Dermis blood vessel endothelial cell (primary cell): ENCODE measurements at regions not wholly inside any gene's neighbourhood (a gene's known extent, or its start where the extent isn't known, plus 50 kb on each side); places are given as distances from the start of the nearest gene placed in this dataset.

Experiments
- DNase-seq: peaks from one replicate; pipeline ENCODE4 v3.0.0; 2010

- DNase-seq, result no peak
Measured at GRCh38 chr2:160680294-160680693, 186.7 kb upstream of the RBMS1 start.

DNA sequence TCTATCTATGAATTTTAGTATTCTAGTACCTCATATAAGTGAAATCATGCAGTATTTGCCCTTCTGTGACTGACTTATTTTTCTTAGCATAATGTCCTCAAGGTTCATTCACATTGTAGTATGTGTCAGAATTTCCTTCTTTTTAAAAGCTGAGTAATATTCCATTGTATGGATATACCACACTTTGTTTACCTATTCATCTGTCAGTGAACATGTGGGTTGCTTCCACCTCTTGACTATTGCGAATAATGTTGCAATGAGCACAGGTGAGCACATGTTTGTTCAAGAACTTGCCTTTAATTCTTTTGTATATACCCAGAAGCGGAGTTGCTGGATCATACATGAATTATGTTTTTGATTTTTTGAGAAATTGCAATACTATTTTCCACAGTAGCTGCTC is 187.4 kb upstream of the RBMS1 start:
- no peak for DNase-seq

- no peak for DNase-seq
Measured at GRCh38 chr2:160683206-160683605, 189.6 kb upstream of the RBMS1 start.

DNA sequence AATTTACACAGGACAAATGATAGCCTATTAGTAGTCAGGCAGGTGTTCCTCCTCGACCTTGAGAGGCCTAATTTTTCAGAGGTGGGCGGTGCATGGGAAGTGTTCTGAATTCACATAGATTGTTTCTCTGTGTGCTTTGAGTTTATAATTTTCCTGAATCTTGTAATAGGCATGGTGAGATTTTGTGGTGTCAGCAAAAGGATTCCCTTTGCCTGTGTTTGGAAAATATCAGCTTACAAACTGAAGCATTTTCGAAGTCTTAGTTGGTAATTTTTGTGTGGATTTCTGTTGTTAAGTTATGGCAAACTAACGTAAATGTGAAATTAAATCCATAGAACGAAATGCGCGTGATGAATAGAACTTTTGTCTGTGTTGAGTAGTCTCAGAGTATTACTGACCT is 194.0 kb upstream of the RBMS1 start:
- no peak for DNase-seq

DNA sequence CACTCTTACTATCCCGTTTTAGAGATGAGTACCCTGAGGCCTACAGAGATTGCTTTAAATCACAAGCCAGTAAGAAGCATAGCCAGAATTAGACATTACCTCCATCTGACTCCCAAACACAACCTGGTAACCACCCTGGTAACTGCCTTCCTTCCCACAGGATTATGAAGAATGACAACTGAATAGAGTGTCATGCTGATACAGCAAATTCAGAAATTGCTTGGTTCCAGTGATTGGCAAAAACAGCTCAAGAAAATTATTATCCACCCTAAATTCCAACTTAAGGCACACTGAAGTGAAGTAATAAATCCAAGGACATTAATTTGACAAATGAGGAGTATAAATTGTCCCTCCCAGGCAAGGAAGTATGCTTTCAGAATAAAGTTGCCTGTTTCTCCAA is 195.8 kb upstream of the RBMS1 start:
- DNase-seq, result no peak

DNA sequence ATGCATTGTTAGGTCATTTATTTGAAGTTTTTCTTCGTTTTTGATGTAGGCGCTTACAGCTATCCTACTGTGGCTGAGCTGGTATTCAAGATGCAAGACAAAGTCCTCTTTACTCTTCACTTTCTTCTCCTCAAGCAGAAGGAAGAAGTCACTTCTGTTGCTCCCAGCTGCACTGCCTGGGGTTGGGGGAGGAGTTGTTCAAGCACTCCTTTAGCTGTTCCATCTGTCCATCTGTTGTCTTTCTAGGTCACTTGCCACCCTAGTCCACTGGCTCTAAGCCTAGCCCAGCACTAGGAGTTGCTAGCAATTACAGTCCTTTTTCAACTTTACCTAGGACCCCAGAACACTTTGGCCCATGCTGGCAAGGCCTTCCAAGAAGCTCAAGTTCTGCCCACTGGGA is 200.6 kb upstream of the RBMS1 start:
- no peak for DNase-seq

DNA sequence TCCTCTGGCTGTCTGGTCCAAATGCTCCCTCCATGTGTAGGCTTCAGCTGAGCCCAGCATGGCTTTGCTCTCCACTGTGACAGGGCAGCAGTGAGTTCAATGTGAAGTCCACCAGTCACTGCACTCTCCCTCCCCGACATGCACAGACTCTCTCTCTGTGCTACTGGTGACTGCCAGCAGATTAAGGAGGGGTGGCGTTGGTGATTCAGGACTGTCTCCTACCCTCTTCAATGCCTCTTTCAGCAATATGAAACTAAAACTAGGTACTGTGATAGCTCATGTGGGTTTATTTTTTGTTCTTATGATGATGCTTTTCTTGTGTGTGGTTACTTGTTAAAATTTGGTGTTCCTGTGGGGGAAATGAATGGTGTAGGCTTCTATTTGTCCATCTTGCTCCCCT is 201.0 kb upstream of the RBMS1 start:
- no peak for DNase-seq

DNA sequence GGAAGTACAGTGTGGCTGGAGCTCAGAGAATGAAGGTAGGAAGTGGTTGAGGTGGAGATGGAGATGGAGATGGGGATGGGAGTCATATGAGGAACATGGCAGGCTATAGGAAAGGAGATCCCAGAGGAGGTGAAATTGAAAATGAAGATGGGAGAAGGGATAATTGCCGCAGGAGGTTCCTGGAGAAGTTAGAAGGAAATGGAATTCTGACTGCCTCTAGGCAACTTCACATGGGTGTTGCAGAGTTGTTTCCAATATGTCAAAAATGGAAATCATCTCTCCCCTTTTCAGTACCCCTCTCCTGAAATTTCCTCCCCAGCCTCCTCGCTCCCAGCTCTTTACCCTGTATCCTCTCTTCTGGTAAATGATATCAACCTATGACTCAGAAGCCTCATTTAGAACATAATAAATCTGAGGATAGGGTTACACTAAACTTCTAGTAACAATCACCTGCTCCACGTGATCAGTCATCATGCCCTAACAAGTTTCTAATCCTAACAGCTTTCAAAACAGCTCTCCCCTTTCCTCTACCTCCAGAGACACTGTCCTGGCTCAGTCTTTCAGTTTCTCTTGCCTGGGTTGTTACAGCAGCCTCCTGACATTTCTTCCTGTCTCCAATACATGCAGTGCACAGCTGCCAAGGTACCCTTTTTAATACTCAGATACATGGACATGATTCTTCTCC is 201.9 kb upstream of the RBMS1 start:
- DNase-seq, result no peak

DNA sequence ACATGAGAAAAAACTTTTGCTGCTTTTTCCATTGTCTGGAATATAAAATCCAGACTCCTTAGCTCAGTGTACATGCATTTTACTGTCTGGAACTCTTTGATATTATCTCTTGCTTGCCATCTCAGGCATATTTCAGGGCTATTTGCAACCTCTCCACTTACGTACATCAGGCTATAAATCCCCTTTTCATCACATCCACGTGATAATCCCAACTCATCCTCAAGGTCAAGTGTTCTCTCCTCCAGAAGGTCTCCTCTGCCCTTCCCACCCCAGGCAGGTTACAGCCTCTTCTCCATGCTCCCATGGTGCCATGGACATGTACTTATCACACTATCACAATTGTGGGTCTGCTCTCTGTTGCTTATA is 202.5 kb upstream of the RBMS1 start:
- no peak for DNase-seq

- no peak for DNase-seq
Measured at GRCh38 chr2:160697817-160698216, 204.2 kb upstream of the RBMS1 start.

DNA sequence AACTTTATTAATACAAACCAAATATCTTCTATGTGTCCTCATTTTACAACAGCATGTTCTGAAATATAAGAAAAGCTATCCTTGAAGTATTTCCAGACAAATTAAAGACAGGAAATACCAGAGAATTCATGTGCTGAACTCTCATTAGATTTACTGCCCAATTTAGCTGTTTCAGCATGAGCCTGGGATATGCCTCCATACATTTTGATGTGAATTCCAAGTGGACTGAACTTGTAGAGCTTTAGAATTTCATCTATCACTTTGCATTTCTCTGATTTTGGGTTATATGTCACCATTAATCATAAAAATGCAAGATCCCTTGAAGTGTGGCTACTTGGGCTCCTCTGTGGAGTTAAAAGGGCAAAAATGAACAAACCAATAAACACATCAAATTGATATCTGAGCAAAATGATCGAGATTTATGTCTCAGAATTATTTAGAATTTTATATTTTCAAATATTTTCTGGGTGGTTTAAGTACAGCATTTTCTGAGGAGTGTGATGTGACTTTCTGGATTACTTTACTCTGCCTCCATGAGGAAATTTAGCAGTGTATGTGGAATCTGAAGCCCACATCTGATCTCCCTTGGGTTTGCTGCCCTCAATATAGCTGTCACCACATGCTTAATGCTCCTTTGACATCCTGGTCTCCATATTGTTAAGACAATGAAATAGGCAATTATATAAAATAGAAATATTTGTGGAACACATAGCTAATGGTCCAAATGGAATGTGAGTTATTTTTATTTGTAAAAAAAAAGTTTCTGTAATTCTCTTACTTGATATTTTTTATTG is 206.6 kb upstream of the RBMS1 start:
- DNase-seq, result peak; percentile 46

GRCh38 chr2:160701822-160702221 is 208.2 kb upstream of the RBMS1 start:
- no peak for DNase-seq

GRCh38 chr2:160702754-160703153 is 209.1 kb upstream of the RBMS1 start:
- no peak for DNase-seq

DNA sequence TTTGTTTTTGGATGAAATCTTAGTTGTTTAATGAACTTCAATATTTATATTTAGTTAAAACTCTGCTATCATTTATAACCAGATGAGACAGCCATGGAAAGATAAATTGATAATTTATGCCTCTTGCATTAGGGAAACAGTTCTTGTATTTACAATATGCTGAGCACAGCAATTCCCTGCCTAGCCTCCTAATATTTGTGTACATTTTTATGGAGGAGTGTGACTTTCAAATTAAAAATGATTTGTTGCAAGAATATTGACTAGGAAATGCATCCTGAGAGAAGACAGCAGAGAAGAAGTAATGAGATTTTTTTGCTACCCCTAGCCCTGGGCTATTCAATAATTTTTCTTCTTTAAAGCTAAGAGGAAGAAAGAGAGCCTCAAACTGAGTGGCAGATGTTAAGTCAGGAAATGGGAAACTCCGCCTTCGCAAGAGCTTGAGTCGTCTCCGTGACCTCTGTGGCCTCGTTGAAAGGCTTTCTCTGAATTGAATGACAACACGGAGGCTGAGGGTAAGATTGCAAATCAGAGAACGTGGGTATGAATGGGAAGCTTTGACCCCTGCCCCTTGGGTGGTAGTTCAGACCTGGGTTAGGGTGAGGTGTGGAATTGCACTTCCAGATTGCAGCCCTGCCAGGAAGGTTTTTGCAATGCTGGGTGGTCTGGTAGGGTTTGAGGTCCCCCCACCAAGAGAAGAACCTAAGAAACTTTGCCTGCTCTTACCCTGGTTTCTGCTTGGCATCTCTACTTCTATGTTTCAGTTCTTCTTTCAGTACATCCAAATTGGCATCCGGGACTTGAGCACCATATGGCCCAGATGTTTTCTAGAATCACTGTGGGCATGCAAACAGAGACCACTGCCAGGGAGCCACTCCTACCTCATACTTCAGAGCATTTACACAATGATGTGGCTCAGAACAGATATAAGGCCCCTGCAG is 210.3 kb upstream of the RBMS1 start:
- no peak for DNase-seq

DNA sequence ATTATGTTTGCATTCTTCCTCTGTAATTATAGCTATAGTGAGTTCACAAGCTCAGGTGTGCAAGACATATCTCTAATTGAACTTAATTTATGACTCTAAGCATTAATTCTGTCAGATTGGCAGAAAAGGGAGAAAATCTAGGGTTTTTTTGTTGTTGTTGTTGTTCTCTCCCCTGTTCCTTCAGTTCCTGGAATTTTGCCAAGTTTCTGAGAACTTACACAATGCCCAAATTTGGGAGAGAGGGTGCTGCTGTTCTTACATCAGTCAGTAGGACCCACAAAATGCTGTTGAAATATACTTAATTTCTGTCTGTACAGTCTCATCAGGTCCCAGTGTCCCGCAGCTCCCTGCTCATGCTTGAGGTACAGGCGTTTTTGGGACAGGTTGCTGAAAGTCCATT is 221.8 kb upstream of the RBMS1 start:
- DNase-seq, result no peak

DNA sequence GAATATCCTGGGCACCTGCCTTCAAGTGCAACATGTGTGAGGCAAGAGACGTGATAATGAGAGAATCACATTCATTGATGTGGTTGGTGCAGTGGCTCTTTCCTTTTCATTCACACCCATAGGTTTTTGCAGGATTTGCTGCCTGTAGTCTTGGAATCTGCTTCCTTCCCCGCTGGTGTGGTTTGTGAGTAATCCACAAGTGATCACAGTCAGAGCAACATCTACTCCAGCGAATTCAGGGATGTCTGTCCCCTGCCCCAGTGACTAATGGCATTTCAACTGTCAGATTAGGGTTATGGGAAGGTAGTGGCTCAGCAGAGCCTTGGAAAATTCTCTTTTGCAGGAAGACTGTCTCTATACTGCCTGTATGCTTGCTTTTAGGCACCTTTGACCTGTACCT is 225.5 kb upstream of the RBMS1 start:
- DNase-seq, result no peak

- DNase-seq, result peak; percentile 41
Measured at GRCh38 chr2:160720098-160720497, 226.5 kb upstream of the RBMS1 start.

DNA sequence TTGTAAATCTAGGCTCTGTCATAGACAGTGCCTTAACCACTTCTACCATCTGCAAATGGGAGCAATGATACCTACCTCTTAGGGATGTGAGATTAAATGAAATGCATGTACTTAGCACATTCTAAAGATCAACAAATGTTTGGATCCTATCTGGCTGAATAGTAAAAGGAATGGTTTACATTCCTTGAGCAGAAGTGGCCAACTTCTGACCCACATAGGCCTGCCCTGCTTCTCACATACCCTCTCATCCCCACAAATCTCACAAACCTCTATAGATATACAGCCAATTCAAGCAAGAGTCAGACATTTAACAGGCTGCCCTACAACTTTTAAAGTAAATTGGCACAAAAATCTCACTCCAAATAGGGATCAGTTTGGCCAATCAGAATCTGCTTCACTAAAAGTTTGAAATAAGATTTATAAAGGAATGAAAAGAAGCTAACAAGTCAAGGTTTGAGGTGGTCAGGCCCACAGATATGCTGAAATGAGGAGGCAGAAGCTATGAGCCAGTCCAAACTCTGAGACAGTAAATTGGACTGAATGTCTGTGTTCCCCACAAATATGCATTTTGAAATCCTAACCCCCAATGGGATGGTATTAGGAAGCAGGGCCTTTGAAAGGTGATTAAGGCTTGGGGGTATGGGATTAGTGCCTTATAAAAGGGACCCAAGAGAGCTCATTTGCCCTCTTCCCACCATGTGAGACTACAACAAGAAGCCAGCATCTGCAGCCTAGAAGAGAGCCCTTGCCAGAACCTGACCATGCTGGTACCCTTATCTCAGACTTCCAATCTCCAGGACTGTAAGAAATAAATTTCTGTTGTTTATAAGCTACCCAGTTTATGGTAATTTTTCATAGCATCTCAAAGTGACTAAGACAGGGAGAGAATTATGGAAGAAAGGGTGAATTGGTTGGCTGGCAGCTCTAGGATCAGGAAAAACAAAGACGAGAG is 227.8 kb upstream of the RBMS1 start:
- no peak for DNase-seq

- DNase-seq, result no peak
Measured at GRCh38 chr2:160726046-160726445, 232.4 kb upstream of the RBMS1 start.

DNA sequence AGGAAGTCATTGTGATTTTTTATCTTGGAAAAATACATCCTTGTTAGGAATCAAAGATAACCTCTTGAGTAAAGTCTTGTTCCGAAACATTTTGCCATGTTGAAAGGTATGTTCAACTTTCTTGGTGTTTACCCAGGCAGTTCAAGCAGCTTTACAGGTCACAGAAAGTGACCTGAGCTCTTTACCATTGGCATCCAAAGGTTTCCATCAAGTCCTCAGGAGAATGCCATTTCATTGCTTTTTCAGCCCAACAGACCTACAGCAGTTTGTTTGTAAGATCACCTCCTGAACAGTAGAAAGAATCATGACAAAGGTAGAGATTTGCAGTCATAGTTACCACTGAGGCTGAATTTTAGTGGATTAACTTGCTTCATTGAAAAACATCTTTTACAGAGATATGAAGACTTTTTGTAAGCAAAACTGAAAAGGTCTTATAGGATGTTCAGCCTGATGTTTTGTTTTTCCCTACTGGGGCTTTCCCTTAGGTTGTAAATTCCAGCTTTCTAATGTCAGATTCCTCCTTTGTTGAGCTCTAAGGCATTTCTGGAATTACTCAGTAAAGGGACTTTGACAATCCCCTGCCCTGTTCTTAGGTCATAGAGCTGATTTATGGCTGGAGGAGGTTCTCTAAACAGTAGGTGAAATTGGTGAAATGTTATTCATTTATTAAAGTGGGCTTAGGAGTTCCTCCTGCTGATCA is 236.8 kb upstream of the RBMS1 start:
- DNase-seq, result no peak

DNA sequence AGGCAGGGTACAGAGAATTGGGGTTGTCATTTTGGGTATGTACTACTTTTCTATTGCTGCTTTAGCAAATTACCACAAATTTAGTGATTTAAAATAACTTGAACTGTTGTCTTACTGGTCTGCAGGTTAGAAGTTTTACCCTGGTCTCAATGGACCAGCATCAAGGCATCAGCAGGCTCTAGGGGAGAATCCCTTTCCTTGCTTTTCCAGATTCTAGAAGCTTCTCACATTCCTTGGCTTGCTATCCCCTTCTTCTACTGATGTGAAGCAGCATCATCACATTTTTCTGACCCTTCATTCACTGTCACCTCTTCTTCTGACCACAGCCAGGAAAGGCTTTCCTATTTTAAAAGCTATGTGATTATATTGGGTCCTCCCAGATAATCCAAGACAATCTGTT is 237.8 kb upstream of the RBMS1 start:
- DNase-seq, result no peak

DNA sequence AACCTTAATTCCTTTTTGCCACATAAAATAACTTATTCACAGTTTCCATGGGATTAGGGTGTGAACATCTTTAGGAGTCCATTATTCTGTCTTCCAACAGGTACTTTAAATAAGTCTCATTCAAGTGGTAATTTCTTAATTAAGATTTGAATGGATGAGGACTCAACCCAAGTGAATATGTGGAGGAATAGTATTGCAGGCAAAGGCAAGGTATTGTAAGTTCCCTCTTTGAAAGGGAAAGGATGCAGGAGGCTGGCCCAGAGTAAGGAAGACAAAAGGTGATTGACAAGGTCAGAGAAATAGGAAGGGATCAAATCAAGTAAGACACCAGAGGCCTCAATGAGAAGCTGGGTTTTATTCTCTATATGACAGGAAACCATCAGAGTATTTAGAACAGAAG is 238.2 kb upstream of the RBMS1 start:
- no peak for DNase-seq
